HG03095 (cell line): ENCODE measurements at regions not wholly inside any gene's neighbourhood (a gene's known extent, or its start where the extent isn't known, plus 50 kb on each side); places are given as distances from the start of the nearest gene placed in this dataset.

ENCODE experiments used
- ATAC-seq: cut with Tn5 transposase; IDR thresholded peaks from one replicate; pipeline ENCODE4 v1.9.1; 2021; ENCODE audit warnings: moderate library complexity; ENCODE audit not compliant: unreplicated experiment

- no peak for ATAC-seq
These were observed 695.1 kb upstream of the CITED2 start for GRCh38 chr6:140069576-140069975.

- ATAC-seq, result no peak
These were observed 694.4 kb upstream of the CITED2 start for GRCh38 chr6:140068801-140069200.

DNA sequence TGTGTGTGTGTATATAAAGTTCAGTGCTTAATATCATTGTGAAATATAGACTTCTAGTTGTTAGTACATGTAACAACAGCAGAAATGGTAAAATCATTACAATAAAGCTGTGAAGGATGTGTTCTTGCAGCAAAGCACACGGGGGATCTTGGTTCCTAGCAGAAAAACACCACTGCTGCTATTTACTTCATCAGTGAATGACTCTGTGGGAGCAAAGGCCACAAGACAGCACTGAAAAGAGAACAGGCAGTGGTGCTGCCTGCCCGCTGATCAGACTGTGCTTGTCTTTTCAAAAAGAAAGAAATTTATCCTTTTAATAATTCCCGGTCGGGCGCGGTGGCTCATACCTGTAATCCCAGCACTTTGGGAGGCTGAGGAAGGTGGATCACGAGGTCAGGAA lies 689.9 kb upstream of the CITED2 start:
- ATAC-seq, result no peak

- no peak for ATAC-seq
These were observed 688.6 kb upstream of the CITED2 start for GRCh38 chr6:140063021-140063399.

- no peak for ATAC-seq
These were observed 687.9 kb upstream of the CITED2 start for GRCh38 chr6:140062043-140063020.

DNA sequence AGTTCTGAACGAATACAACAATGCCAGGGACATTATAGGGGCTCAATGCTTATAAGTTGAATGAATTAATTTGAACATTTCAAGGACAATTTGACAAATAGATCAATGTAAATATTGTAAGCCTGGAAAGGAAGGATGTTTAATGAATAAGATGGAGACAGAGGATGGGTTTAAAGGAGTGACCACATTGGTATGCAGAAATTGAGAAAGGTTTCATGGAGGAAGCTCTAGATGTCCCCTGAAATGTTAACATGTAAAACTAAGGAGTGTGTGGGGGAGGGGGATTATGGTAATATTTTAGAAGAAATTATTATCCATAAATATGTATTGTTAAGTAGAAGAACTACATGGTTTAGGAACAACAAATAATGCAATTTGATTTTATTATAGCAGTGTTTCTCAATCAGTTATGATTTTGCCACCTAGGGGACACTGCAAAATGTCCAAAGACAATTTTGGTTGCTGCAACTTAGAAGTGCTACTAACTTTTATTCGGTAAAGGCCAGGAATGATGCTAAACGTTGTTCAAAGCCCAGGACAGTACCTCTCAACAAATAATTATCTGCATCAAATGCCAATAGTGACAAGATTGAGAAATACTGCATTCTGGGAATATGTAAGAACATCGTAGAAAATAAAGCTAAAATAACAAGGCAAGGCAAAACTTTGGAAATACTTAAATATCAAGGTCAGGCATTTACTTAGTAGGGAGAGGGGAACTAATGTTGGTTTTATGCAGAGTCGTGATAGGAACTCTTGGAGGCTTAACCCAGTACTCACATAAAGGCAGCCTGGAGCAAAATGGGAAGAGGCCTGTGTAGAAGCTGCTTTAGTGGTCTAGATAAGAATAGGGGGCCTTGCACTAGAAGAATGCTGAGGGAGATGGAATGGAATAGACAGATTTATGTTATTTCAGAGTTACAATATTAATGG lies 686.9 kb upstream of the CITED2 start:
- ATAC-seq, result no peak

GRCh38 chr6:140059947-140060346 lies 685.5 kb upstream of the CITED2 start:
- no peak for ATAC-seq

DNA sequence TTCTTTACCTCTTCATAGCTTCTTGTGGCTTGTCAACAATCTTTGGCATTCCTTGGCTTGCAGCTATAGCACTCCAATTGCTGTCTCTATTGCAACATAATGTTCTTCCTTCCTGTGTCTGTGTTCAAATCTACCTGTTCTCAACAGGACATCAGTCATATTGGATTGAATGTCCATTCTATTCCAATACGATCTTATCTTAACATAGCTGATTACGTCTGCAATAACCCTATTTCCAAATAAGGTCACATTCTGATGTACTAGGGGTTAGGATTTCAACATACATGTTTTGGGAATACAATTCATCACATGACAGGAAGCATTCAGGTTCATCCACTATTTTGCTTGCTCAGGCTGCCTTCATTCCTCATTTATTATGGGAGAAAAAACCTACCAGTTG lies 684.4 kb upstream of the CITED2 start:
- no peak for ATAC-seq

- ATAC-seq, result no peak
These were observed 678.6 kb upstream of the CITED2 start for GRCh38 chr6:140052736-140053729.

DNA sequence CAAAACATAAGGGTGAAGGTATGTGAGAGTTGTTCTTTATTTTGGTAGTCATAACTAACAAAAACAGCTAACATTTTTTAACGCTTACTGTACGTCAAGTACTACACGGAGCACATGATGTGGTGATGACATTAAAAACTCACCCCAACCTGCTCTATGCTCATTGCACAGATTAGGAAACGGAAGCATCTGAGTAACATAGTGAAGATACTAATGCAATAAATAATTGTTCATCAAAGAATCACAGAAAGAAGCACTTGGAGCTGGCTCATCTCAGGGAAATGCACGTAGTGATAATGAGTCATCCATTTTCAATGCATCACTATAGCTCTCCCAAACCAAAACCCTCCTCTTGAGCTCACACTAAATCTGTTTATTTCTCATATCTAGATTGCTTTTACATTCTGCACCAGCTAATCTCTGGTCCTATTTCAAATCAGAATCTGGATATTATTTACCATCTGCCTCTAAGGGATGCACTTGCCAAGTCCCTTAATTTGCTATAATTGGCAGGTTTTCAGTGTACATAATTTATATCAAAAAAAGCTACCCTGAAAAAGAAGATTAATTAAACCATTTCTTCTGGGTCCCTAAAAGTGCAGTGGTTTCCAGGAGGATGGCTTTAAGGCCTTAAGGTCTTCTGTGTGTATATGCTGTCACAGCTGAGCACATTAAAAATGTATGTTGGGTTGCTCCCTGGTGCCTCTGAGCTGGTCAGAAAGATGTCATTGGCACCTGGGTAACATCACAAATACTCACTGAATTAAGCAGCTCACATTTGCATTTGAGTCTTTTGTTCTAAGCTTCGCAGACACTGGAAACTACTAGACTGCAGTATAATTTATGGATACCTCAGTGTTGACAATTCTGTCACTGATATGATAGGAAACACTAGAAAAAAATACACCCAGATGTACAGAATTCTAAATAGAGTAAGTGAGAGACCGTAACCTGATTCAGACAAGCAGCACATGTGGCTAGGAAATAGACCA lies 677.4 kb upstream of the CITED2 start:
- ATAC-seq, result no peak

GRCh38 chr6:140050101-140050995 lies 675.9 kb upstream of the CITED2 start:
- no peak for ATAC-seq

GRCh38 chr6:140049251-140049650 lies 674.8 kb upstream of the CITED2 start:
- ATAC-seq, result no peak

GRCh38 chr6:140048202-140048790 lies 673.8 kb upstream of the CITED2 start:
- no peak for ATAC-seq

DNA sequence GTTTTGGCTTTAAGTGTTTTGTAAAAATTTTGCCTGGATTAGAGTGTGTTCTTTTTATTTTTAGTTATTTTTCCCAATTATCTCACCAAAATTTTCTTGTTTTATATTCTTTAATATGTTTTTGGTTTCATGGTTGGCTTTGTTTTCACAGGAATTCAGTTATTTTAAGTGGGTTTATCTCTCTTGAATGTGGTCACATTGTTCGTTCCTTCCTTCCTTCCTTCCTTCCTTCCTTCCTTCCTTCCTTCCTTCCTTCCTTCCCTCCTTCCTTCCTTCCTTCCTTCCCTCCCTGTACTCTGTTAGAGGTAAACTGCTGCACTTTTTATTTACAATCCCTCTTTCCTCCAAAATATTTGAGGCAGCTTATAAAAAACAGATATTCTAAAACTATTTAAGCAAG lies 672.9 kb upstream of the CITED2 start:
- no peak for ATAC-seq

- ATAC-seq, result no peak
These were observed 671.7 kb upstream of the CITED2 start for GRCh38 chr6:140046016-140046632.

DNA sequence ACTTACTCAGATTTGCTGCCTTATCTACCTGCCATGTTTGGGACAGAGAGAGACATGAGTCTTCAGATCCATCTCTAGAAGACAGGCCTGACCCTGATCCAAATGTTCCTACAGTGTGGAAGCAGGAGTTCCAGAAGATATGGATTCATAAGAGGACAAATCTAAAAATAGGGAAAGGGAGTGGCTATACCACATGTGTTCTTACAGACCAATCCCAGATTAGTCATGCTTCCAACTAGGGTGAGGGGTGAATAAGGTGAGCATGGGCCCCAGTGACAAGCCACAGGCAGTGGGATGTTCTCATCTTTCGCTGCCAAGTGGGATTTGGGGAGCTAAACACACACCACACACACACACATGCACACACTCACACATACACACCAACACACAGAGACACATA lies 670.7 kb upstream of the CITED2 start:
- no peak for ATAC-seq

- no peak for ATAC-seq
These were observed 670.2 kb upstream of the CITED2 start for GRCh38 chr6:140044626-140045025.
